BLaER1 treated with 17β-estradiol and CSF1 and Interleukin-3, amounts not matched to agents 10 nM and 100 nM (cell line): ENCODE measurements at regions not wholly inside any gene's neighbourhood (a gene's known extent, or its start where the extent isn't known, plus 50 kb on each side); places are given as distances from the start of the nearest gene placed in this dataset.
A peak's percentile ranks its signal among the peaks of the same experiment; 100 is the strongest.

Experiments
- H3K27ac ChIP-seq, 11 experiments: shearing (Covaris generic); formaldehyde crosslinking; 2 replicates each; pipeline ENCODE4 v1.8.1; 2022
- H3K27me3 ChIP-seq, 11 experiments: shearing (Covaris generic); formaldehyde crosslinking; 2 replicates each; pipeline ENCODE4 v1.8.1; 2022
- H3K36me3 ChIP-seq, 11 experiments: shearing (Covaris generic); formaldehyde crosslinking; 2 replicates each; pipeline ENCODE4 v1.8.1; 2022
- H3K4me1 ChIP-seq, 10 experiments: shearing (Covaris generic); formaldehyde crosslinking; 2 replicates each; pipeline ENCODE4 v1.8.1; 2022
- H3K4me2 ChIP-seq, 11 experiments: shearing (Covaris generic); formaldehyde crosslinking; 2 replicates each; pipeline ENCODE4 v1.8.1; 2022
- H3K4me3 ChIP-seq, 10 experiments: shearing (Covaris generic); formaldehyde crosslinking; 2 replicates each; pipeline ENCODE4 v1.8.1; 2022
- H3K9ac ChIP-seq, 11 experiments: shearing (Covaris generic); formaldehyde crosslinking; 2 replicates each; pipeline ENCODE4 v1.8.1; 2022
- H3K9me3 ChIP-seq, 11 experiments: shearing (Covaris generic); formaldehyde crosslinking; replicated peaks in 1 of 11; 2 replicates each; pipeline ENCODE4 v1.8.1; 2022
- H4K20me1 ChIP-seq, 11 experiments: shearing (Covaris generic); formaldehyde crosslinking; 2 replicates each; pipeline ENCODE4 v1.8.1; 2022
- Cebpa-rat ChIP-seq, 11 experiments: shearing (Covaris generic); IDR thresholded peaks; 2 replicates each; pipeline ENCODE4 v1.8.1; 2022

DNA sequence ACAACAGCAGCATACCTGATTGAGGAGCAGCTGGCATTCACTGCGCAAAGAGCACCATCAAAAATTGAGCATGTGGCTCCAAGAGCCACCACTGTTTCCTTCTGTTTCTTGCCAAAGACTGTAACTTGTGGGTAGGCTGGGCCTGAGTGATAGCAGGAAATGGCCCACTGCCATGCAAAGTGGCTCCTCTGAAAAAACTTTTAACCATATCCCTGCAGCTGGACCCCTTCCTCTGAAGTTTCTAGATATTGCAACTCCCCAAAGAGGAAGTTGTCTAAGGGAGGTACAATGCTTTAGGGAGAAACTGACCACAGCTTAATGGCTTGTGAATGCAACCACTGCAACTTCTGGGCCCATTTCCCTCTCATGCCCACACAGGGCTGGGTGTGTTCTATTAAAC lies 355.4 kb upstream of the PDE4D start:
- no peak overlapping the region; a peak in 1 of 20 replicates for H3K4me3 ChIP-seq
- peak in 9 of 11 experiments; percentile 35 to 97 (median 86); a peak in 18 of 22 replicates for TF ChIP-seq Cebpa-rat (IDR thresholded peaks at IDR 0.05)
- H3K4me2 ChIP-seq, result peak overlapping the region; percentile 68 to 84 (median 77)

GRCh38 chr5:60243713-60244112 lies 350.2 kb upstream of the PDE4D start:
- Histone ChIP-seq H3K4me2 (no peak overlapping the region), H3K9ac (no peak overlapping the region), H3K9me3 (peaks cover 19 to 53% (median 33%) of the 10 kb centered on the region in 11 experiments), H4K20me1 (no peaks in the 10 kb centered on the region), H3K4me1 (peaks cover 13 to 18% (median 15%) of the 10 kb centered on the region in 10 experiments), H3K27ac (no peak overlapping the region), H3K36me3 (no peaks in the 10 kb centered on the region), H3K27me3 (no peaks in the 10 kb centered on the region), H3K4me3 (no peak overlapping the region)
- TF ChIP-seq Cebpa-rat (IDR thresholded peaks at IDR 0.05), result no peak

More for the DNA sequence above, 355.4 kb upstream of the PDE4D start:
- Histone ChIP-seq H3K27ac (peak overlapping the region in 10 of 11 experiments; percentile 26 to 85 (median 75); a peak in 19 of 22 replicates), H4K20me1 (no peaks in the 10 kb centered on the region), H3K4me1 (peaks cover 23 to 36% (median 31%) of the 10 kb centered on the region in 10 experiments), H3K9me3 (peaks cover 0 to 33% (median 15%) of the 10 kb centered on the region in 11 experiments; a peak in 16 of 22 replicates), H3K27me3 (no peaks in the 10 kb centered on the region), H3K36me3 (no peaks in the 10 kb centered on the region), H3K9ac (peak overlapping the region in 8 of 11 experiments; percentile 34 to 68 (median 44); a peak in 13 of 22 replicates)

DNA sequence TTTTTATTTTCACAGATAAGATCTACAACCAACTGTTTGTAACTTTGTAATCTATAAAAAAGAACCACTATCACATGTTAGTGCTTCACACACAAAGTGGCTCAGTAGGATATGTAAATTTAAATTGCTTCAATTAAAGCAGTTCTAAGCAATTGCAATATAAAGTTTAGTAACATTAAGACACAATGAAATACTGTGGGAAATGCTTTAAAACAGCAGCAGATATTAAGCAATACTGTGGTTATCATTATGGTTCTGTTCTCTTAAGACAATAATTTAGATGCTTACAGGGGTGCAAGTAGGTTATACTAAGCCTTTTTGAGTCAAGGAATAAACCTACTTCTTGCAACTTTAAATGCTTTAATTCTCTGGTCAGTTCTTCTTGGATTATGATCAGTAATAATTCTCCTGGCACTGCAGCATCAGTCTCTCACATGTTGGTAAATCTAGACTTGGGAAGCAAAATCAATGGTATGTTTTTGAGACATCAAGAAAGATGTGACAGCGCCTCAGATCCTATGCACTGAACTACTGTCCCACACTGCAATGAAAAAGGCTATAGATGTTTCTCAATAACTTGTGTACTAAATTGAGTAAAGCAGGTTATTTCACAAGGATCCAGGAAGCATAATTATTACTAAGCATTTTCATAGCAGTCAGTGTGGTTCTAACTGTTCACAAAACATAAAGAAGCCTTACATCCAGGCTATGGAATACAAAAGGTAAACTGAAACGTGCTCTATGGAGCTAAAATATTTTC lies 338.7 kb upstream of the PDE4D start:
- no peak for TF ChIP-seq Cebpa-rat (IDR thresholded peaks at IDR 0.05)
- H4K20me1 ChIP-seq, result no peaks in the 10 kb centered on the region
- no peak overlapping the region for H3K27ac ChIP-seq
- H3K9ac ChIP-seq, result no peak overlapping the region
- H3K27me3 ChIP-seq, result no peaks in the 10 kb centered on the region
- H3K4me2 ChIP-seq, result peak overlapping the region in 3 of 11 experiments; percentile 0 to 12 (median 4); a peak in 2 of 22 replicates
- H3K4me3 ChIP-seq, result no peak overlapping the region
- H3K36me3 ChIP-seq, result no peaks in the 10 kb centered on the region
- H3K4me1 ChIP-seq, result peaks cover 0 to 14% (median 1%) of the 10 kb centered on the region in 10 experiments; a peak in 3 of 20 replicates
- H3K9me3 ChIP-seq, result no peaks in the 10 kb centered on the region

DNA sequence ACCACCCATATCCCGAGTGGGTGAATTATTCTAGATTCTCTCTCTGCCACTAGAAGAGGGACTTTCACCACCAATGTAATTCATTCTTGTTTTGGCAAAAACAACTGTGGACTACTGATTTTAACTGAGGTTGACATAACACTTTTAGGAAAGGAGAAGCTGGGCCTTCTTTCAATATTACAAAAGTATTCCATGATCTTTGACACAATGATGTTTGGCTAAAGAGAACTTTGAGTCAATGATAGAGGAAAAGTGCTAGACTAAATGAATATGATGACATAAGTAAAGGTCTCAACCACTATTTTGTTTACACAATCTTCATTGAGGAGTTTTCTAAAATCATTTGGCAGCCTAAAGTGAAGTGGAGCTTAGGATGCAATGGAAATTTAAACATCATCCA lies 336.9 kb upstream of the PDE4D start:
- peaks cover 0 to 14% (median 1%) of the 10 kb centered on the region in 10 experiments; a peak in 3 of 20 replicates for H3K4me1 ChIP-seq
- no peak for TF ChIP-seq Cebpa-rat (IDR thresholded peaks at IDR 0.05)

GRCh38 chr5:60229691-60230185 lies 336.2 kb upstream of the PDE4D start:
- no peaks in the 10 kb centered on the region for H3K27me3 ChIP-seq
- no peak overlapping the region for H3K4me2 ChIP-seq
- H3K4me1 ChIP-seq, result peaks cover 0 to 14% (median 1%) of the 10 kb centered on the region in 10 experiments; a peak in 3 of 20 replicates
- H3K9ac ChIP-seq, result no peak overlapping the region
- H3K9me3 ChIP-seq, result no peaks in the 10 kb centered on the region
- no peaks in the 10 kb centered on the region for H3K36me3 ChIP-seq
- TF ChIP-seq Cebpa-rat (IDR thresholded peaks at IDR 0.05), result no peak
- H3K4me3 ChIP-seq, result no peak overlapping the region
- no peaks in the 10 kb centered on the region for H4K20me1 ChIP-seq
- H3K27ac ChIP-seq, result no peak overlapping the region

More for the DNA sequence above, 336.9 kb upstream of the PDE4D start:
- no peak overlapping the region for H3K4me2 ChIP-seq
- H3K27me3 ChIP-seq, result no peaks in the 10 kb centered on the region
- H3K9me3 ChIP-seq, result no peaks in the 10 kb centered on the region
- H3K4me3 ChIP-seq, result no peak overlapping the region
- no peak overlapping the region for H3K27ac ChIP-seq
- no peaks in the 10 kb centered on the region for H3K36me3 ChIP-seq
- no peak overlapping the region for H3K9ac ChIP-seq
- no peaks in the 10 kb centered on the region for H4K20me1 ChIP-seq

- no peak overlapping the region for H3K4me3 ChIP-seq
- no peak overlapping the region for H3K27ac ChIP-seq
- no peaks in the 10 kb centered on the region for H4K20me1 ChIP-seq
- no peaks in the 10 kb centered on the region for H3K36me3 ChIP-seq
- H3K9ac ChIP-seq, result no peak overlapping the region
- no peaks in the 10 kb centered on the region for H3K27me3 ChIP-seq
- peaks cover 0 to 14% (median 1%) of the 10 kb centered on the region in 10 experiments; a peak in 3 of 20 replicates for H3K4me1 ChIP-seq
- no peaks in the 10 kb centered on the region for H3K9me3 ChIP-seq
- no peak for TF ChIP-seq Cebpa-rat (IDR thresholded peaks at IDR 0.05)
- H3K4me2 ChIP-seq, result no peak overlapping the region
Observed at GRCh38 chr5:60228676-60229075, 335.1 kb upstream of the PDE4D start.

- Histone ChIP-seq H3K9ac (no peak overlapping the region), H3K27ac (no peak overlapping the region), H4K20me1 (no peaks in the 10 kb centered on the region), H3K4me3 (no peak overlapping the region), H3K9me3 (no peaks in the 10 kb centered on the region), H3K4me1 (no peaks in the 10 kb centered on the region), H3K36me3 (no peaks in the 10 kb centered on the region), H3K4me2 (no peak overlapping the region), H3K27me3 (no peaks in the 10 kb centered on the region)
- no peak for TF ChIP-seq Cebpa-rat (IDR thresholded peaks at IDR 0.05)
Observed at GRCh38 chr5:60226128-60226527, 332.6 kb upstream of the PDE4D start.

- Histone ChIP-seq H3K9ac (no peak overlapping the region), H3K4me2 (no peak overlapping the region), H3K4me1 (no peaks in the 10 kb centered on the region), H4K20me1 (no peaks in the 10 kb centered on the region), H3K36me3 (no peaks in the 10 kb centered on the region), H3K9me3 (no peaks in the 10 kb centered on the region), H3K27me3 (no peaks in the 10 kb centered on the region), H3K4me3 (no peak overlapping the region), H3K27ac (no peak overlapping the region)
- TF ChIP-seq Cebpa-rat (IDR thresholded peaks at IDR 0.05), result no peak
Observed at GRCh38 chr5:60223342-60223741, 329.8 kb upstream of the PDE4D start.

DNA sequence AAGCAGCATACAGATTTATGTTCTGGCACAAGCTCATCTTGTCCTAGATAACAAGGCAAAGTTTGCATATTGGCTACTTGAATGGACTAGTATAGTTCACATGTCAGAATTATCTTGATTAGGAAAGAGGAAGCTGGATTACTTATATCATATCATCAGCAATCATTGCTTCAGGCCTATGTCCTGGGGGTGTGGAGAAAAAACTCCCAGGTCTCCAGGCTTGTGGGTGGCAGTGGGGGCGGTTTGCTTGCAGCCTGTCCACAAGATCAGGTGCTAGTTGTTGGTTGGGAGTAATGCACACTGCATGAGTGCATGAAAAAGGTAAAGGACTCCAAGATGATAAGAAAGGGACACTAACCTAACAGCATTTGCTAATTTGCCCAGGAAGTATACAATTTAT lies 326.4 kb upstream of the PDE4D start:
- H3K4me2 ChIP-seq, result no peak overlapping the region
- no peak for TF ChIP-seq Cebpa-rat (IDR thresholded peaks at IDR 0.05)
- H3K4me3 ChIP-seq, result no peak overlapping the region
- peaks cover 0 to 7% (median 0%) of the 10 kb centered on the region in 11 experiments; a peak in 1 of 22 replicates for H3K9me3 ChIP-seq
- no peaks in the 10 kb centered on the region for H3K36me3 ChIP-seq
- H3K9ac ChIP-seq, result no peak overlapping the region
- H3K27me3 ChIP-seq, result no peaks in the 10 kb centered on the region
- H3K4me1 ChIP-seq, result no peaks in the 10 kb centered on the region
- H4K20me1 ChIP-seq, result no peaks in the 10 kb centered on the region
- H3K27ac ChIP-seq, result no peak overlapping the region
